ENCODE measurements at regions not wholly inside any gene's neighbourhood (a gene's known extent, or its start where the extent isn't known, plus 50 kb on each side); places are given as distances from the start of the nearest gene placed in this dataset.

DNA sequence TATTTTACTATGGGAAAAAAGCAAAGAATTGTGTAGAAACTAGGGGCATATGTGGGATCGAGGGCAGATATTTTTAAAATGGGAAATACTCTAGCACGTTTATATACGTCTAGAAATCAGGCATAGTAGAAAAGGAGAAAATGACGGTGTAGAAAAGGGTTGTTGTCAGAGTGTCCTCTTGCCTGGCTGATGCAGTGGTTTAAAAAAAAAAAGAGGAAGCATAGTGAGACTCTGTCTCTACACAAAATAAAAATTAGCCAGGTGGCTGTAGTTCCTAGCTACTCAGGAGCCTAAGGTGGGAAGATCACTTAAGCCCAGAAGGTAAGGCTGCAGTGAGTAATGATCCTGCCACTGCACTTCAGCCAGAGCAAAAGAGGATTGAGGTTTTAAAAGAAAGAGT is 64.7 kb upstream of the LRRC7 start:
- CTCF ChIA-PET, result no interaction called here
- Mint-ChIP-seq H3K4me1 (ENCODE audit: low read depth) (no peaks in the 10 kb centered on the region), H3K4me3 (no peak overlapping the region)

DNA sequence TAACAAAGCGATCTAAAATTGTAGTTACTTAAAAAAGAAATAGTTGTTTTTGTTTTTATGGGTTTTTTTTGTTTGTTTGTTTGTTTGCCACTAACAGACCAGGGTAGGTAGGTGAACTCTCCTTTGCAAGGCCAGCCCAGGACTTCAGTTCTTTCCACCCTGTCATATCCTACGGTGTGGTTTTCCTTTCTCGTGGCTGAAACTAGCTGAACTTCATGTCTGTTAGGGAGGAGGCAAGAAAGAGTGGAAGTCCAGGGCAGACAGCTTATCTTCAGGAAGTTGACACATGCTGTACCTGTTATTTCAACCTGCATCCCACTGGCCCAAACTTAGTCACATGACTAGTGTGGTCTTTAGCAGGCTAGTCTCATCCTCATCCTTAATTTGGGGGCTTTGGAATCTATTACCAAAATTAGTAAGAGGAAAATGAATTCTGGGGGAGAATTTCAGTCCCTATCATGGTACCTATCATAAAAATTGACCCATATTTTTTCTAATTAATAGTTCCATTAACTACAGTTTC is 62.9 kb upstream of the LRRC7 start:
- ChIA-PET POLR2A (no interaction called here), CTCF (no interaction called here)
- Mint-ChIP-seq H3K4me3 (no peak overlapping the region), H3K36me3 (ENCODE audit: low read depth) (no peaks in the 10 kb centered on the region), H3K27me3 (no peaks in the 10 kb centered on the region), H3K27ac (no peak overlapping the region), H3K9me3 (no peaks in the 10 kb centered on the region), H3K4me1 (ENCODE audit: low read depth) (no peaks in the 10 kb centered on the region)
- TF ChIP-seq, protein P1, sequence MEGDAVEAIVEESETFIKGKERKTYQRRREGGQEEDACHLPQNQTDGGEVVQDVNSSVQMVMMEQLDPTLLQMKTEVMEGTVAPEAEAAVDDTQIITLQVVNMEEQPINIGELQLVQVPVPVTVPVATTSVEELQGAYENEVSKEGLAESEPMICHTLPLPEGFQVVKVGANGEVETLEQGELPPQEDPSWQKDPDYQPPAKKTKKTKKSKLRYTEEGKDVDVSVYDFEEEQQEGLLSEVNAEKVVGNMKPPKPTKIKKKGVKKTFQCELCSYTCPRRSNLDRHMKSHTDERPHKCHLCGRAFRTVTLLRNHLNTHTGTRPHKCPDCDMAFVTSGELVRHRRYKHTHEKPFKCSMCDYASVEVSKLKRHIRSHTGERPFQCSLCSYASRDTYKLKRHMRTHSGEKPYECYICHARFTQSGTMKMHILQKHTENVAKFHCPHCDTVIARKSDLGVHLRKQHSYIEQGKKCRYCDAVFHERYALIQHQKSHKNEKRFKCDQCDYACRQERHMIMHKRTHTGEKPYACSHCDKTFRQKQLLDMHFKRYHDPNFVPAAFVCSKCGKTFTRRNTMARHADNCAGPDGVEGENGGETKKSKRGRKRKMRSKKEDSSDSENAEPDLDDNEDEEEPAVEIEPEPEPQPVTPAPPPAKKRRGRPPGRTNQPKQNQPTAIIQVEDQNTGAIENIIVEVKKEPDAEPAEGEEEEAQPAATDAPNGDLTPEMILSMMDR (IDR thresholded peaks at IDR 0.05), result no peak
- no peak for DNase-seq
- intact Hi-C loops (cut with micrococcal nuclease), result no loop called here
- ATAC-seq, result no peak

More for the DNA sequence above, 64.7 kb upstream of the LRRC7 start:
- Mint-ChIP-seq H3K9me3 (no peaks in the 10 kb centered on the region), H3K36me3 (ENCODE audit: low read depth) (no peaks in the 10 kb centered on the region), H3K27ac (no peak overlapping the region), H3K27me3 (no peaks in the 10 kb centered on the region)
- intact Hi-C loops (cut with micrococcal nuclease), result no loop called here
- TF ChIP-seq, protein P1 (IDR thresholded peaks at IDR 0.05), result no peak
- DNase-seq (no peak), ATAC-seq (no peak)
- POLR2A ChIA-PET, result no interaction called here

DNA sequence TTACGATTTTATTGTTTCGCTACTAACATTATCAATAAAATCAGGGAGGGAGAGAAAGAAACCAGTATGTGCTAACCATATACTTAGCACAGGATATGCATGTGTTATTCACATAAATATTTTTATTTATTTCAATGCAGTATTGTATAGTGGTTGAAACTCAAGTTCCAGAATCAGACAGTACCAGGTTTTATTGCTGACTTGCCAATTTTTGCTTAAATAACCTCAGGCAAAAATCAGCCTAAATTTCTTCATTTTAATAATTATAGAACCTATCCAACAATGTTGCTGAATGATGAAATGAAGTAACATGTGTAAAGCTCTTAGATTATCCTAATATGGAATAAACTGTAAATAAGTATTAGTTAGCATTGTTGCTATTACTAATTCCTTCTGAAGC is 61.4 kb upstream of the LRRC7 start:
- H3K27ac Mint-ChIP-seq, result no peak overlapping the region
- CTCF ChIA-PET, result no interaction called here
- H3K9me3 Mint-ChIP-seq, result no peaks in the 10 kb centered on the region
- POLR2A ChIA-PET, result no interaction called here
- TF ChIP-seq, protein P1 (IDR thresholded peaks at IDR 0.05), result no peak
- H3K27me3 Mint-ChIP-seq, result no peaks in the 10 kb centered on the region
- intact Hi-C loops (cut with micrococcal nuclease), result no loop called here
- DNase-seq, result no peak
- H3K4me3 Mint-ChIP-seq, result no peak overlapping the region
- no peaks in the 10 kb centered on the region for H3K4me1 Mint-ChIP-seq (ENCODE audit: low read depth)
- H3K36me3 Mint-ChIP-seq (ENCODE audit: low read depth), result no peaks in the 10 kb centered on the region
- no peak for ATAC-seq

DNA sequence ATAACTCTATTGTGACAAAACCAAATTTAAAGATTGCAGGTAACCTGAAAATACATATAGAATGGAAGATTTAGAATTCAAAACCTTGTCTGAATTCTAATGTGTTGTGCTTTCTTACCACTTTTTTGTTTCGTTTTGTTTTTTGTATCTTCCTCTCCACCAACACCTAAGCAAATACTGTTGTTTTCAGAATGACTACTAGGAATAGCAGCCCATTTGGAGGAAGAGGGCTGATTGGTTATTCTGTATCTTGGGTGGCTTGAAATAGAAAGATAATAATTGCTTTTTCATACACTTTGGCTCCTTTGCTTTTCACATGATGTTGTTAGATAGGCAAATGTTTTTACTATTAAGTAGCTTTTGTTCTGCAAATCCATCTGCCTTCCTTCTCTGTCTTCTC is 61.0 kb upstream of the LRRC7 start:
- TF ChIP-seq, protein P1 (IDR thresholded peaks at IDR 0.05), result no peak
- intact Hi-C loops (cut with micrococcal nuclease), result no loop called here
- Mint-ChIP-seq H3K36me3 (ENCODE audit: low read depth) (no peaks in the 10 kb centered on the region), H3K4me1 (ENCODE audit: low read depth) (no peaks in the 10 kb centered on the region), H3K27me3 (no peaks in the 10 kb centered on the region), H3K4me3 (no peak overlapping the region), H3K9me3 (no peaks in the 10 kb centered on the region), H3K27ac (no peak overlapping the region)
- DNase-seq, result no peak
- ATAC-seq, result no peak
- ChIA-PET CTCF (no interaction called here), POLR2A (no interaction called here)

DNA sequence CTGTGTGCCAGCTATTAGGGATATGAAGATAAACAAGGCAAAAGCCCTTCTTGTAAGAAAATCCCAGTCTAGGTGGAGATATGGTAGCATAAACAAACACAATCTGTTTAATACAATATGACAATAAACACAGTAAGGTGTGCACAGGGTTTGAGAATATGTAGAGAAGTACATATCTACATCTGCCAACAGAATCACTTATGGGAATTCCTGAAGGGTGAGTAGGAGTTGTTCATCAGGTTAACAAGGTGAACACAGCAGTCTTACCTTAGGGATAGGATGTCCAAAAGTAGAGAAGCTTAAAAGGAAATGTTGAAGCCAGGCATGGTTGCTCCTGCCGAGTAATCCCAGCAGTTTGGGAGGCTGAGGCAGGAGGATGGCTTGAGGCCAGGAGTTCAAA is 57.7 kb upstream of the LRRC7 start:
- POLR2A ChIA-PET, result no interaction called here
- Mint-ChIP-seq H3K27ac (no peak overlapping the region), H3K9me3 (no peaks in the 10 kb centered on the region), H3K27me3 (no peaks in the 10 kb centered on the region), H3K36me3 (ENCODE audit: low read depth) (no peaks in the 10 kb centered on the region), H3K4me1 (ENCODE audit: low read depth) (no peaks in the 10 kb centered on the region), H3K4me3 (no peak overlapping the region)
- ATAC-seq, result no peak
- TF ChIP-seq, protein P1 (IDR thresholded peaks at IDR 0.05), result no peak
- intact Hi-C loops (cut with micrococcal nuclease), result no loop called here
- no peak for DNase-seq
- CTCF ChIA-PET, result no interaction called here
